ENCODE measurements at regions not wholly inside any gene's neighbourhood (a gene's known extent, or its start where the extent isn't known, plus 50 kb on each side); places are given as distances from the start of the nearest gene placed in this dataset.

- no peak for DNase-seq (ENCODE audit: low read depth)
- no peak overlapping the region for H3K4me3 ChIP-seq (replicated peaks; ENCODE audit: low read depth, low read length)
- TF ChIP-seq CTCF (IDR thresholded peaks at IDR 0.05; ENCODE audit: low read length, missing control alignments), result no peak
These were observed 267.8 kb upstream of the MANEA start for GRCh38 chr6:95309545-95309944.

GRCh38 chr6:95318137-95318536, 259.2 kb upstream of the MANEA start:
- no peak overlapping the region for H3K4me3 ChIP-seq (replicated peaks; ENCODE audit: low read depth, low read length)
- TF ChIP-seq CTCF (IDR thresholded peaks at IDR 0.05; ENCODE audit: low read length, missing control alignments), result no peak
- DNase-seq (ENCODE audit: low read depth), result no peak

- no peak for TF ChIP-seq CTCF (IDR thresholded peaks at IDR 0.05; ENCODE audit: low read length, missing control alignments)
- no peak for DNase-seq (ENCODE audit: low read depth)
- no peak overlapping the region for H3K4me3 ChIP-seq (replicated peaks; ENCODE audit: low read depth, low read length)
These were observed 256.2 kb upstream of the MANEA start for GRCh38 chr6:95321126-95321525.

- H3K4me3 ChIP-seq (replicated peaks; ENCODE audit: low read depth, low read length), result no peak overlapping the region
- DNase-seq (ENCODE audit: low read depth), result no peak
- no peak for TF ChIP-seq CTCF (IDR thresholded peaks at IDR 0.05; ENCODE audit: low read length, missing control alignments)
These were observed 251.4 kb upstream of the MANEA start for GRCh38 chr6:95325916-95326315.

- no peak for TF ChIP-seq CTCF (IDR thresholded peaks at IDR 0.05; ENCODE audit: low read length, missing control alignments)
- H3K4me3 ChIP-seq (replicated peaks; ENCODE audit: low read depth, low read length), result no peak overlapping the region
- no peak for DNase-seq (ENCODE audit: low read depth)
These were observed 249.1 kb upstream of the MANEA start for GRCh38 chr6:95328231-95328630.

- DNase-seq (ENCODE audit: low read depth), result no peak
- no peak overlapping the region for H3K4me3 ChIP-seq (replicated peaks; ENCODE audit: low read depth, low read length)
- no peak for TF ChIP-seq CTCF (IDR thresholded peaks at IDR 0.05; ENCODE audit: low read length, missing control alignments)
These were observed 225.1 kb upstream of the MANEA start for GRCh38 chr6:95352064-95352795.

GRCh38 chr6:95354551-95354950, 222.8 kb upstream of the MANEA start:
- TF ChIP-seq CTCF (IDR thresholded peaks at IDR 0.05; ENCODE audit: low read length, missing control alignments), result no peak
- DNase-seq (ENCODE audit: low read depth), result no peak
- no peak overlapping the region for H3K4me3 ChIP-seq (replicated peaks; ENCODE audit: low read depth, low read length)

Data from fibroblast of pulmonary artery (primary cell).